ENCODE measurements at regions not wholly inside any gene's neighbourhood (a gene's known extent, or its start where the extent isn't known, plus 50 kb on each side); places are given as distances from the start of the nearest gene placed in this dataset.

- TF ChIP-seq CTCF (IDR thresholded peaks at IDR 0.05) (no peak), POLR2A (IDR thresholded peaks at IDR 0.05) (no peak), POLR2AphosphoS5 (IDR thresholded peaks at IDR 0.05) (no peak), EP300 (IDR thresholded peaks at IDR 0.05) (no peak)
Observed at GRCh38 chr13:26834646-26835045, 74.1 kb upstream of the GPR12 start.

Measured in gastroesophageal sphincter (tissue), 3 donors.